BLaER1 (cell line): ENCODE measurements at regions not wholly inside any gene's neighbourhood (a gene's known extent, or its start where the extent isn't known, plus 50 kb on each side); places are given as distances from the start of the nearest gene placed in this dataset.

Experiments used
- H3K27ac ChIP-seq: shearing (Covaris generic); formaldehyde crosslinking; 2 replicates; pipeline ENCODE4 v1.8.1; 2022
- H3K27me3 ChIP-seq: shearing (Covaris generic); formaldehyde crosslinking; 2 replicates; pipeline ENCODE4 v1.8.1; 2022
- H3K36me3 ChIP-seq: shearing (Covaris generic); formaldehyde crosslinking; 2 replicates; pipeline ENCODE4 v1.8.1; 2022
- H3K4me1 ChIP-seq: shearing (Covaris generic); formaldehyde crosslinking; 2 replicates; pipeline ENCODE4 v1.8.1; 2022
- H3K4me2 ChIP-seq: shearing (Covaris generic); formaldehyde crosslinking; 2 replicates; pipeline ENCODE4 v1.8.1; 2022
- H3K4me3 ChIP-seq: shearing (Covaris generic); formaldehyde crosslinking; 2 replicates; pipeline ENCODE4 v1.8.1; 2022
- H3K9ac ChIP-seq: shearing (Covaris generic); formaldehyde crosslinking; 2 replicates; pipeline ENCODE4 v1.8.1; 2022
- H3K9me3 ChIP-seq: shearing (Covaris generic); formaldehyde crosslinking; 2 replicates; pipeline ENCODE4 v1.8.1; 2022
- H4K20me1 ChIP-seq: shearing (Covaris generic); formaldehyde crosslinking; 2 replicates; pipeline ENCODE4 v1.8.1; 2022
- Cebpa-rat ChIP-seq: shearing (Covaris generic); IDR thresholded peaks from 2 replicates; pipeline ENCODE4 v1.8.1; 2022

DNA sequence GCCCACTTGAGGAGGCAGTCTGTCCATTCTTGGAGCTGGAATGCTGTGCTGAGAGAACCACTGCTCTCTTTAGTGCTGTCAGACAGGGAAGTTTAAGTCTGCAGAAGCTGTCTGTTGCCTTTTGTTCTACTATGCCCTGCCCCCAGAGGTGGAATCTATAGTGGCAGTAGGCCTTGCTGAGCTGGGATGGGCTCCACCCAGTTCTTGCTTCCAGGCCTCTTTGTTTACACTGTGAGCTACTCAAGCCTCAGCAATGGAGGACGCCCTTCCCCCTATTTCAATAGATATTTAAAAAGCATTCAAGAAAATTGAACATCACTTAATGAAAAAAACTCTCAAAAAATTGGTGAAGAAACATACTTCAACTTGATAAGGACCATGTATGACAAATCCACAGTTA lies 313.5 kb downstream of the PHKB start:
- no peaks in the 10 kb centered on the region for H3K9me3 ChIP-seq
- no peak overlapping the region for H3K4me3 ChIP-seq
- TF ChIP-seq Cebpa-rat: no peak
- H3K4me2 ChIP-seq: no peak overlapping the region
- no peaks in the 10 kb centered on the region for H3K36me3 ChIP-seq
- no peaks in the 10 kb centered on the region for H3K27me3 ChIP-seq
- H3K9ac ChIP-seq: no peak overlapping the region
- H3K27ac ChIP-seq: no peak overlapping the region
- H4K20me1 ChIP-seq: no peaks in the 10 kb centered on the region
- H3K4me1 ChIP-seq: peaks cover 6% of the 10 kb centered on the region

GRCh38 chr16:47753659-47754058 lies 292.5 kb downstream of the PHKB start:
- no peak for TF ChIP-seq Cebpa-rat
- H4K20me1 ChIP-seq: no peaks in the 10 kb centered on the region
- H3K36me3 ChIP-seq: no peaks in the 10 kb centered on the region
- H3K4me3 ChIP-seq: no peak overlapping the region
- no peaks in the 10 kb centered on the region for H3K4me1 ChIP-seq
- H3K27ac ChIP-seq: no peak overlapping the region
- no peaks in the 10 kb centered on the region for H3K27me3 ChIP-seq
- H3K9ac ChIP-seq: no peak overlapping the region
- no peak overlapping the region for H3K4me2 ChIP-seq
- no peaks in the 10 kb centered on the region for H3K9me3 ChIP-seq
